Left hindlimb (tissue), 1 donor: ENCODE measurements at regions not wholly inside any gene's neighbourhood (a gene's known extent, or its start where the extent isn't known, plus 50 kb on each side); places are given as distances from the start of the nearest gene placed in this dataset.

ENCODE experiments used
- DNase-seq: peaks from one replicate; pipeline ENCODE4 v3.0.0-alpha.2; 2018

GRCh38 chr10:113967126-113967525 is 76.5 kb upstream of the ADRB1 start:
- no peak for DNase-seq

GRCh38 chr10:113970641-113971040 is 73.0 kb upstream of the ADRB1 start:
- no peak for DNase-seq

GRCh38 chr10:113971349-113971973 is 72.2 kb upstream of the ADRB1 start:
- no peak for DNase-seq

- DNase-seq = no peak
Measured at GRCh38 chr10:113977174-113977573, 66.5 kb upstream of the ADRB1 start.

- no peak for DNase-seq
Measured at GRCh38 chr10:113978802-113979201, 64.9 kb upstream of the ADRB1 start.

- DNase-seq = no peak
Measured at GRCh38 chr10:113979409-113979808, 64.3 kb upstream of the ADRB1 start.

GRCh38 chr10:113980408-113981087 is 63.1 kb upstream of the ADRB1 start:
- no peak for DNase-seq

- no peak for DNase-seq
Measured at GRCh38 chr10:113982296-113982695, 61.4 kb upstream of the ADRB1 start.

- DNase-seq = no peak
Measured at GRCh38 chr10:113982769-113983168, 60.9 kb upstream of the ADRB1 start.

- DNase-seq = no peak
Measured at GRCh38 chr10:113983552-113983951, 60.1 kb upstream of the ADRB1 start.

GRCh38 chr10:113985297-113985844 is 58.3 kb upstream of the ADRB1 start:
- DNase-seq = no peak

GRCh38 chr10:113986316-113986715 is 57.4 kb upstream of the ADRB1 start:
- DNase-seq = no peak

- DNase-seq = no peak
Measured at GRCh38 chr10:113987156-113987555, 56.5 kb upstream of the ADRB1 start.

GRCh38 chr10:113987805-113988204 is 55.9 kb upstream of the ADRB1 start:
- no peak for DNase-seq

GRCh38 chr10:113988535-113988934 is 55.1 kb upstream of the ADRB1 start:
- no peak for DNase-seq

- peak; percentile 69 for DNase-seq
Measured at GRCh38 chr10:113991091-113991860, 52.4 kb upstream of the ADRB1 start.

GRCh38 chr10:113992471-113993011 is 51.1 kb upstream of the ADRB1 start:
- no peak for DNase-seq

GRCh38 chr10:113993489-113993991 is 50.1 kb upstream of the ADRB1 start:
- peak; percentile 69 for DNase-seq
